ENCODE measurements at regions not wholly inside any gene's neighbourhood (a gene's known extent, or its start where the extent isn't known, plus 50 kb on each side); places are given as distances from the start of the nearest gene placed in this dataset.

DNA sequence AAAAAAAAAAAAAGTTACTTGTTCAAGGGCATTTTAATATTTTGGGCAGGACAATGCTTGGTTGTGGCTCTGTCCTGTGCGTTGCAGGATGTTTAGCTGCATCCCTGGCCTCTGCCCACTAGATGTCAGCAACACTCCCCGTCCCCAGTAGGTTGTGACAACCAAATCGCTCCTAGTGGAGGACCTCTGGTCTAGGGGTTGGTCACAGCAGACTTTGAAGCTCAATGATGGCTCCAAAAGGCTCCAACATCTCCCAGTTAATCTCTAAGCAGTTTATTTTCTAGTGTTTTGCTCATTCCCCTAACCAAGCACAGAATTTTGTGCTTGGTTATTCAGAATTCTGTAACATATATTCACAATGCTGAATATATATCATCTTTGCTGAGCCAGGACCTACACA lies 67.0 kb downstream of the CHRNA1 start:
- Mint-ChIP-seq H3K27ac (no peak overlapping the region), H3K4me3 (no peak overlapping the region), H3K9me3 (no peaks in the 10 kb centered on the region), H3K27me3 (peaks cover 5 to 20% of the 10 kb centered on the region in 2 donors), H3K36me3 (ENCODE audit: insufficient read depth) (peaks cover 5% of the 10 kb centered on the region), H3K4me1 (ENCODE audit: low read depth in 2 of 2) (peaks cover 3 to 6% of the 10 kb centered on the region in 2 donors)
- DNase-seq (peak; percentile 53 to 55 (median 54)), ATAC-seq (replicated peaks) (peak; percentile 93)

DNA sequence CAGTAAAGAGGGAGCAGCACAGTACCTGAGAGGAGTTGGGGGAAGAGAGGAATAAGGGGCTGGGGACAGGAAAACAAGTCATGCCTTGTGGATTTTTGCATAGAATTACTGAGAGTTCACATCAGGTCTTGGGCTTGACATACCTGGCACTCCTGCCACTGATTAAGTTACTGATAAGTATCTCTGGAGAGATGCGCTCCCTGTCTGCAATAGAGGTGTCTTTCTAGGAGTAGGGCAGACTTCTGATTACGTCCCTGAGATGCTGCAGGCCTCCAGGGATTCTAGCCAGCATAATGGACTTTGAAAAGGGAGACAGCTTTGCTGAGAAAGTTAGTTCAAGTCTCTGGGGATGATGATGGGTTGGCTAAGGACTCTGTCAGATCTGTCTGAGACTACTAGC lies 69.4 kb downstream of the CHRNA1 start:
- ATAC-seq (replicated peaks) (no peak), DNase-seq (no peak)
- H3K27me3 Mint-ChIP-seq = peaks cover 5 to 10% of the 10 kb centered on the region in 2 donors
- H3K4me3 Mint-ChIP-seq = no peak overlapping the region
- no peaks in the 10 kb centered on the region for H3K36me3 Mint-ChIP-seq (ENCODE audit: insufficient read depth)
- peaks cover 3 to 6% of the 10 kb centered on the region in 2 donors for H3K4me1 Mint-ChIP-seq (ENCODE audit: low read depth in 2 of 2)
- no peak overlapping the region for H3K27ac Mint-ChIP-seq
- H3K9me3 Mint-ChIP-seq = no peaks in the 10 kb centered on the region

GRCh38 chr2:174694196-174694878 lies 69.9 kb downstream of the CHRNA1 start:
- no peaks in the 10 kb centered on the region for H3K36me3 Mint-ChIP-seq (ENCODE audit: insufficient read depth)

DNA sequence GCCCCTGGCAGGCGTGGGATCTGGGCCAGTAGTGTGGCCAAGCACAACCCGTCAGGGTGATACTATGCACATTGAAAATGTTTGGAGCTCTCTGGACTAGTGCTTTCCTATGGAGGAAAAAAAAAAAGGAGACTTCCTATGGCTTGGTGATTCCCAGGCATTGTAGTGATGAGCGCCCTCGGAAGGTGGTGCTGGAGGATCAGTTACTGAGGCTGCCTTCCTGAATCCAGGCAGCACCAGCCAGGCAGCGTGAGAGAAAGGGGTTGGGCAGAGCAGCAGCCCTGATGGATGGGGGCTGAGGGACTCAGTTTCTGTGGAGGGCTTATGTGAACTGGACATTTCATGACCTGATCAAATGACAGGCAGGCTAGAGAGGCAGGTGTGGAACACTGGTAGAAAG lies 70.9 kb downstream of the CHRNA1 start:
- DNase-seq (no peak), ATAC-seq (replicated peaks) (no peak)
- Mint-ChIP-seq H3K4me3 (no peak overlapping the region), H3K9me3 (no peaks in the 10 kb centered on the region), H3K36me3 (ENCODE audit: insufficient read depth) (no peaks in the 10 kb centered on the region), H3K27me3 (peaks cover 5 to 18% of the 10 kb centered on the region in 2 donors), H3K27ac (no peak overlapping the region), H3K4me1 (ENCODE audit: low read depth in 2 of 2) (peaks cover 3 to 6% of the 10 kb centered on the region in 2 donors)

More at GRCh38 chr2:174694196-174694878, 69.9 kb downstream of the CHRNA1 start:
- H3K27me3 Mint-ChIP-seq = peaks cover 5 to 16% of the 10 kb centered on the region in 2 donors
- H3K4me1 Mint-ChIP-seq (ENCODE audit: low read depth in 2 of 2) = peaks cover 3 to 6% of the 10 kb centered on the region in 2 donors
- H3K27ac Mint-ChIP-seq = no peak overlapping the region
- no peaks in the 10 kb centered on the region for H3K9me3 Mint-ChIP-seq
- no peak for DNase-seq
- H3K4me3 Mint-ChIP-seq = no peak overlapping the region
- ATAC-seq (replicated peaks) = no peak

- ATAC-seq (replicated peaks) (no peak), DNase-seq (no peak)
- H3K4me1 Mint-ChIP-seq (ENCODE audit: low read depth in 2 of 2) = peaks cover 6 to 8% of the 10 kb centered on the region in 2 donors
- no peaks in the 10 kb centered on the region for H3K9me3 Mint-ChIP-seq
- H3K27ac Mint-ChIP-seq = no peak overlapping the region
- no peaks in the 10 kb centered on the region for H3K36me3 Mint-ChIP-seq (ENCODE audit: insufficient read depth)
- peaks cover 5 to 18% of the 10 kb centered on the region in 2 donors for H3K27me3 Mint-ChIP-seq
- no peak overlapping the region for H3K4me3 Mint-ChIP-seq
These were observed 71.9 kb downstream of the CHRNA1 start for GRCh38 chr2:174692256-174692919.

GRCh38 chr2:174691201-174691779 lies 73.0 kb downstream of the CHRNA1 start:
- Mint-ChIP-seq H3K36me3 (ENCODE audit: insufficient read depth) (no peaks in the 10 kb centered on the region), H3K4me1 (ENCODE audit: low read depth in 2 of 2) (peaks cover 4% of the 10 kb centered on the region in 2 donors), H3K9me3 (no peaks in the 10 kb centered on the region), H3K27ac (no peak overlapping the region), H3K27me3 (peaks cover 5 to 10% of the 10 kb centered on the region in 2 donors), H3K4me3 (no peak overlapping the region)
- ATAC-seq (replicated peaks) (no peak), DNase-seq (no peak)

DNA sequence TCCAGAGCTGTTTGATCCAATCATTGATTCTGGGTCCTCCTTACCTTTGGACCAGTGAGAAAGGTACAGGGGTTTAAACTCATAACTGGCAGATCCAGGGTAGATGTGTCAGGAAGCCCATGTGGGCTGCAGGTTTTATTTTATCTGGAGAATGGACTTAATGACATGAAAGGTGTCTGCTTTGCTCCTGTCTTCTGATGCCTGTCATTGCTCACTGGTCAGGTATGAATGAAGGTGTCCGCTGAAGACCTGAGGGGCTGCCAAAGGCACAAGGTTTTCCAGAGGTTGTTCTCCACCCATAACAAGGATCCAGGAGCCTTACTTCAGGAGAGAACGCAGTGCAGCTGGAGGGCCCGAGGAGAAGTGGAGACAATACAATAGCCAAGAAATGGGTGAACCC lies 74.2 kb downstream of the CHRNA1 start:
- Mint-ChIP-seq H3K4me3 (no peak overlapping the region), H3K36me3 (ENCODE audit: insufficient read depth) (no peaks in the 10 kb centered on the region), H3K27me3 (peaks cover 5 to 9% of the 10 kb centered on the region in 2 donors), H3K4me1 (ENCODE audit: low read depth in 2 of 2) (peaks cover 4 to 6% of the 10 kb centered on the region in 2 donors), H3K9me3 (no peaks in the 10 kb centered on the region), H3K27ac (no peak overlapping the region)
- ATAC-seq (replicated peaks) (no peak), DNase-seq (no peak)

- no peaks in the 10 kb centered on the region for H3K9me3 Mint-ChIP-seq
- ATAC-seq (replicated peaks) (peak; percentile 62), DNase-seq (no peak)
- H3K27ac Mint-ChIP-seq = no peak overlapping the region
- H3K36me3 Mint-ChIP-seq (ENCODE audit: insufficient read depth) = peaks cover 5% of the 10 kb centered on the region
- peaks cover 11 to 15% of the 10 kb centered on the region in 2 donors for H3K4me1 Mint-ChIP-seq (ENCODE audit: low read depth in 2 of 2)
- H3K4me3 Mint-ChIP-seq = no peak overlapping the region
- H3K27me3 Mint-ChIP-seq = peaks cover 0 to 9% of the 10 kb centered on the region in 2 donors
These were observed 76.2 kb downstream of the CHRNA1 start for GRCh38 chr2:174688079-174688478.

DNA sequence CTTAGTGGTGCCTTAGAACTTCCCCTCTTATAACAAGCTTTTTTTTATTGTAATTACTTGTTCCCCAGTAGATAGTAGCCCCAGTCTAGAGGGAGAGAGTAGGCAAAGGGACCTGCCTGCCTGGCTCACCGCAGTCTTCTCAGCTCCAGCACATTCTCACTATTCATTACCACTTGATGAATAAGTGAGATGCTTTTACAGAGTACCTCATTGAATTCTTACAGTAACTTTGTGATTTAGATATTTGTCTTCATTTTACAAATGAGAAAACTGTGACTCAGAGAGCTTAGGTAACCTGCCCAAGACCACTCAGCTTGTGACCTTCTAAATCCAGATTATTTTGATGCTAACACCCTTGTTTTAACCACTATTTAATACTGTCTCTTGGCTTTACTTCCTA lies 77.8 kb downstream of the CHRNA1 start:
- peaks cover 6% of the 10 kb centered on the region for H3K36me3 Mint-ChIP-seq (ENCODE audit: insufficient read depth)
- H3K4me1 Mint-ChIP-seq (ENCODE audit: low read depth in 2 of 2) = peaks cover 14 to 16% of the 10 kb centered on the region in 2 donors
- ATAC-seq (replicated peaks) (no peak), DNase-seq (no peak)
- H3K4me3 Mint-ChIP-seq = no peak overlapping the region
- no peaks in the 10 kb centered on the region for H3K9me3 Mint-ChIP-seq
- peak overlapping the region in 1 of 2 donors; percentile 14 for H3K27ac Mint-ChIP-seq
- H3K27me3 Mint-ChIP-seq = peaks cover 0 to 9% of the 10 kb centered on the region in 2 donors

DNA sequence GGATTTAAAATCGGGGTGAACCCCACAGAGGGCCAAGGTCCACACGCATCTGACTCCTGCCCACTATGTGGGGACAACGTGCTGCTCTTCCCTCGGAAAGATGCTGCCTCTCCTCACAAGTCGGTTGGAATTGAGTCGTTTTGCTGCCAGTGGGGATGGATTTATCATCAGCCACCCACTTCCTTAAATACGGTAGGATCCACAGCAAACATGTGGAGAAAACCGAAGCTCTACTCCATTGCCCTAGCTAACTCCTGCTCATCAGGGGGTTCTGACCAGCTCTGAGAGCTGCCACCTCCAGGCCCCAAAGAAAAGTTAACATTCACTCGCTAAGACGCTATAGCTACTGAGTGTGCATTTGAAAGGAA lies 80.9 kb downstream of the CHRNA1 start:
- Mint-ChIP-seq H3K27ac (peak overlapping the region; percentile 90 to 93), H3K4me1 (ENCODE audit: low read depth in 2 of 2) (peaks cover 37 to 45% of the 10 kb centered on the region in 2 donors), H3K4me3 (peak overlapping the region; percentile 90 to 93), H3K36me3 (ENCODE audit: insufficient read depth) (peaks cover 6% of the 10 kb centered on the region), H3K9me3 (no peaks in the 10 kb centered on the region), H3K27me3 (no peaks in the 10 kb centered on the region)
- no peak for DNase-seq
- no peak for ATAC-seq (replicated peaks)

DNA sequence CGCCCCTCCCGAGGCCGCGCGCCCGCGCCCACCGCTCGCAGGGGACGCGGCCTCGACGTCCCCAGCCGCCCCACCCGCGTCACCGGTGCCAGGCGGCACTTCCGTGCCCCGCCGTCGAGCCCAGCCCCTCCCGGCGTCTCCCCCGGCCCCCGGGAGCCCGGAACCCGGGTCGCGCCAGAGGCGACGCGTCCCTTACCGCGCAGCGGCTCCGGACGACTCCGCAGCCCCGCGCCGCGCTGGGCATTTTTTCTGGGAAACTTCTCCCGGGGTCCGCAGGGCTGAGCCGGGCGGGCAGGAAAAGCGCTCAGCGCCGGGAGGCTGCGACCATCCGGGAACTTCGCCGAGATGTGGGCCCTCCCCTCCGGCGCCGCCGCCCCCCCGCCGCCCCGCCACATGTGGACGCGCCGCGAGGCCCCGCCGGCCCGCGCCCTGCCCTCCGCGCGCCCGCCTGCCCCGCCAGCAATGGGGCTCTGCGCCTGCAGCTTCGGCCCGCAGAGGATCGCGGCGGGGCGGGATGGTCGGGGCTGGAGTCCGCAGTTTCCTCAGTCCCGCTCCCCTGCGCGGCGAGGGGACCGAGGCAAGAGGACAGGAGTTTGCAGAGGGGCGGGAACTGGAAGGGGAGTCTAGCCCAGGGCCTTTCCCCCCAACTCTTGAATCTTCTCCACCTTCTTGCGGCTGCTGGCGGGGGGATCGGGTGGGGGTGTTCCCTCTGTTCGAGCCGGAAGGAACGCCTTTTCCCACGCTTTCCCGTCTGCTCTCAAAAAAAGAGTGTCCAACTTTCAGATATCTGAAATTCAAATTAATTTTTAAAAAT lies 81.5 kb downstream of the CHRNA1 start:
- ATAC-seq (replicated peaks) (peak; percentile 78), DNase-seq (peak; percentile 56 to 63 (median 60))
- H3K36me3 Mint-ChIP-seq (ENCODE audit: insufficient read depth) = peaks cover 6% of the 10 kb centered on the region
- peak overlapping the region; percentile 90 to 93 for H3K27ac Mint-ChIP-seq
- peak overlapping the region; percentile 90 to 93 for H3K4me3 Mint-ChIP-seq
- H3K9me3 Mint-ChIP-seq = no peaks in the 10 kb centered on the region
- peaks cover 37 to 49% of the 10 kb centered on the region in 2 donors for H3K4me1 Mint-ChIP-seq (ENCODE audit: low read depth in 2 of 2)
- no peaks in the 10 kb centered on the region for H3K27me3 Mint-ChIP-seq

GRCh38 chr2:174682007-174682577 lies 82.2 kb downstream of the CHRNA1 start:
- no peaks in the 10 kb centered on the region for H3K27me3 Mint-ChIP-seq
- H3K4me1 Mint-ChIP-seq (ENCODE audit: low read depth in 2 of 2) = peaks cover 43 to 55% of the 10 kb centered on the region in 2 donors
- H3K4me3 Mint-ChIP-seq = peak overlapping the region; percentile 80 to 82
- no peaks in the 10 kb centered on the region for H3K9me3 Mint-ChIP-seq
- DNase-seq (peak; percentile 22 to 43 (median 34)), ATAC-seq (replicated peaks) (peak; percentile 54)
- H3K36me3 Mint-ChIP-seq (ENCODE audit: insufficient read depth) = peaks cover 6% of the 10 kb centered on the region
- peak overlapping the region; percentile 74 to 83 for H3K27ac Mint-ChIP-seq
